ENCODE measurements at regions not wholly inside any gene's neighbourhood (a gene's known extent, or its start where the extent isn't known, plus 50 kb on each side); places are given as distances from the start of the nearest gene placed in this dataset.

DNA sequence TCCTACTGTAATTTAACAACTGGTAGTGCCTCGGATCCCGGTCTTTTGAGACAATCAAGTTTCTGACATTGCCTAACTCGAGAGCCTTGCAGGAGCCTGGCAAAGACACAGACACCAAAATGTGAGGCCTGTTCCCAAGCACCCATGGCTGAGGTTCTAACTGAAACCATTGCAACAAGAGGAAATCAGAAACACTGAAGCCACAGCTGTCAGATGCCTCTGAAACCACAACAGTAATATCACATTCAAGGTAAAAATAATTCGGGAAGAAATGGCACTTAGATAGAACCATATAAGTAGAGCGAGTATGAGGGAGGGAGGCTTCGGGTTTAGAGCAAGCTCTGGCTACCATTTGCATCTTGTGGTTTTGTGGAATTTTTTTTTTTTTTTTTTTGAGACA is 285.9 kb downstream of the FBXO15 start:
- TF ChIP-seq, protein P1, sequence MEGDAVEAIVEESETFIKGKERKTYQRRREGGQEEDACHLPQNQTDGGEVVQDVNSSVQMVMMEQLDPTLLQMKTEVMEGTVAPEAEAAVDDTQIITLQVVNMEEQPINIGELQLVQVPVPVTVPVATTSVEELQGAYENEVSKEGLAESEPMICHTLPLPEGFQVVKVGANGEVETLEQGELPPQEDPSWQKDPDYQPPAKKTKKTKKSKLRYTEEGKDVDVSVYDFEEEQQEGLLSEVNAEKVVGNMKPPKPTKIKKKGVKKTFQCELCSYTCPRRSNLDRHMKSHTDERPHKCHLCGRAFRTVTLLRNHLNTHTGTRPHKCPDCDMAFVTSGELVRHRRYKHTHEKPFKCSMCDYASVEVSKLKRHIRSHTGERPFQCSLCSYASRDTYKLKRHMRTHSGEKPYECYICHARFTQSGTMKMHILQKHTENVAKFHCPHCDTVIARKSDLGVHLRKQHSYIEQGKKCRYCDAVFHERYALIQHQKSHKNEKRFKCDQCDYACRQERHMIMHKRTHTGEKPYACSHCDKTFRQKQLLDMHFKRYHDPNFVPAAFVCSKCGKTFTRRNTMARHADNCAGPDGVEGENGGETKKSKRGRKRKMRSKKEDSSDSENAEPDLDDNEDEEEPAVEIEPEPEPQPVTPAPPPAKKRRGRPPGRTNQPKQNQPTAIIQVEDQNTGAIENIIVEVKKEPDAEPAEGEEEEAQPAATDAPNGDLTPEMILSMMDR (IDR thresholded peaks at IDR 0.05; ENCODE audit: partially characterized antibody, unreplicated experiment) = no peak
- H3K27ac Mint-ChIP-seq (ENCODE audit: unreplicated experiment) = no peak overlapping the region

GRCh38 chr18:73859837-73860397 is 287.7 kb downstream of the FBXO15 start:
- Mint-ChIP-seq H3K27me3 (ENCODE audit: unreplicated experiment) (peaks cover 2% of the 10 kb centered on the region), H3K4me3 (ENCODE audit: unreplicated experiment) (no peak overlapping the region), H3K4me1 (ENCODE audit: low read depth, unreplicated experiment) (no peaks in the 10 kb centered on the region), H3K27ac (ENCODE audit: unreplicated experiment) (no peak overlapping the region), H3K36me3 (ENCODE audit: unreplicated experiment) (no peaks in the 10 kb centered on the region), H3K9me3 (ENCODE audit: unreplicated experiment) (no peaks in the 10 kb centered on the region)
- DNase-seq = no peak
- TF ChIP-seq, protein P1 (IDR thresholded peaks at IDR 0.05; ENCODE audit: partially characterized antibody, unreplicated experiment) = no peak

More for the DNA sequence above, 285.9 kb downstream of the FBXO15 start:
- no peaks in the 10 kb centered on the region for H3K4me1 Mint-ChIP-seq (ENCODE audit: low read depth, unreplicated experiment)
- H3K36me3 Mint-ChIP-seq (ENCODE audit: unreplicated experiment) = no peaks in the 10 kb centered on the region
- no peak for DNase-seq
- peaks cover 2% of the 10 kb centered on the region for H3K27me3 Mint-ChIP-seq (ENCODE audit: unreplicated experiment)
- no peaks in the 10 kb centered on the region for H3K9me3 Mint-ChIP-seq (ENCODE audit: unreplicated experiment)
- H3K4me3 Mint-ChIP-seq (ENCODE audit: unreplicated experiment) = no peak overlapping the region

GRCh38 chr18:73852789-73853549 is 294.7 kb downstream of the FBXO15 start:
- Mint-ChIP-seq H3K4me3 (ENCODE audit: unreplicated experiment) (no peak overlapping the region), H3K27me3 (ENCODE audit: unreplicated experiment) (no peaks in the 10 kb centered on the region), H3K4me1 (ENCODE audit: low read depth, unreplicated experiment) (peaks cover 11% of the 10 kb centered on the region), H3K36me3 (ENCODE audit: unreplicated experiment) (peaks cover 5% of the 10 kb centered on the region), H3K9me3 (ENCODE audit: unreplicated experiment) (no peaks in the 10 kb centered on the region), H3K27ac (ENCODE audit: unreplicated experiment) (no peak overlapping the region)
- TF ChIP-seq, protein P1 (IDR thresholded peaks at IDR 0.05; ENCODE audit: partially characterized antibody, unreplicated experiment) = no peak
- DNase-seq = peak; percentile 28

GRCh38 chr18:73850782-73851181 is 296.9 kb downstream of the FBXO15 start:
- TF ChIP-seq, protein P1 (IDR thresholded peaks at IDR 0.05; ENCODE audit: partially characterized antibody, unreplicated experiment) = no peak
- H3K27ac Mint-ChIP-seq (ENCODE audit: unreplicated experiment) = no peak overlapping the region
- H3K4me1 Mint-ChIP-seq (ENCODE audit: low read depth, unreplicated experiment) = peaks cover 11% of the 10 kb centered on the region
- H3K36me3 Mint-ChIP-seq (ENCODE audit: unreplicated experiment) = peaks cover 5% of the 10 kb centered on the region
- no peaks in the 10 kb centered on the region for H3K27me3 Mint-ChIP-seq (ENCODE audit: unreplicated experiment)
- H3K9me3 Mint-ChIP-seq (ENCODE audit: unreplicated experiment) = no peaks in the 10 kb centered on the region
- no peak overlapping the region for H3K4me3 Mint-ChIP-seq (ENCODE audit: unreplicated experiment)
- DNase-seq = no peak

- TF ChIP-seq, protein P1 (IDR thresholded peaks at IDR 0.05; ENCODE audit: partially characterized antibody, unreplicated experiment) = no peak
- Mint-ChIP-seq H3K4me3 (ENCODE audit: unreplicated experiment) (no peak overlapping the region), H3K27me3 (ENCODE audit: unreplicated experiment) (no peaks in the 10 kb centered on the region), H3K9me3 (ENCODE audit: unreplicated experiment) (no peaks in the 10 kb centered on the region), H3K4me1 (ENCODE audit: low read depth, unreplicated experiment) (peaks cover 9% of the 10 kb centered on the region), H3K27ac (ENCODE audit: unreplicated experiment) (no peak overlapping the region), H3K36me3 (ENCODE audit: unreplicated experiment) (peaks cover 5% of the 10 kb centered on the region)
- DNase-seq = no peak
These were observed 299.0 kb downstream of the FBXO15 start for GRCh38 chr18:73848656-73849055.

Measured in glutamatergic neuron (in vitro differentiated cells).